Fibroblast of skin of right biceps (primary cell): ENCODE measurements at regions not wholly inside any gene's neighbourhood (a gene's known extent, or its start where the extent isn't known, plus 50 kb on each side); places are given as distances from the start of the nearest gene placed in this dataset.
"Not testable (repeated sequence)": the region's sequence is repeated elsewhere in the genome, so short reads cannot be mapped to it uniquely, and the experiment has no call there.

Source experiments
- DNase-seq: peaks from one replicate; pipeline ENCODE4 v3.0.0-alpha.2; 2013

- DNase-seq, result peak; percentile 44
Measured at GRCh38 chr12:74689071-74689655, 151.5 kb downstream of the ATXN7L3B start.

GRCh38 chr12:74689929-74690328 is 152.3 kb downstream of the ATXN7L3B start:
- no peak for DNase-seq

- DNase-seq, result no peak
Measured at GRCh38 chr12:74719447-74719846, 181.8 kb downstream of the ATXN7L3B start.

- peak; percentile 6 for DNase-seq
Measured at GRCh38 chr12:74722709-74723108, 185.1 kb downstream of the ATXN7L3B start.

- peak; percentile 67 for DNase-seq
Measured at GRCh38 chr12:74725154-74725553, 187.5 kb downstream of the ATXN7L3B start.

- DNase-seq, result no peak
Measured at GRCh38 chr12:74728006-74728405, 190.4 kb downstream of the ATXN7L3B start.

GRCh38 chr12:74732164-74732784 is 194.6 kb downstream of the ATXN7L3B start:
- no peak for DNase-seq

- no peak for DNase-seq
Measured at GRCh38 chr12:74732826-74733225, 195.2 kb downstream of the ATXN7L3B start.

GRCh38 chr12:74741112-74741511 is 203.5 kb downstream of the ATXN7L3B start:
- no peak for DNase-seq

- DNase-seq, result peak; percentile 10
Measured at GRCh38 chr12:74747305-74747704, 209.7 kb downstream of the ATXN7L3B start.

- DNase-seq, result no peak
Measured at GRCh38 chr12:74751441-74751840, 213.8 kb downstream of the ATXN7L3B start.

GRCh38 chr12:74752215-74752614 is 214.6 kb downstream of the ATXN7L3B start:
- no peak for DNase-seq

GRCh38 chr12:74770552-74770951 is 232.9 kb downstream of the ATXN7L3B start:
- no peak for DNase-seq

GRCh38 chr12:74775276-74775675 is 237.6 kb downstream of the ATXN7L3B start:
- no peak for DNase-seq

GRCh38 chr12:74776378-74776777 is 238.7 kb downstream of the ATXN7L3B start:
- DNase-seq, result no peak

GRCh38 chr12:74780182-74780849 is 242.7 kb downstream of the ATXN7L3B start:
- DNase-seq, result peak; percentile 81

- not testable (repeated sequence) for DNase-seq
Measured at GRCh38 chr12:74780850-74781241, 243.2 kb downstream of the ATXN7L3B start.

GRCh38 chr12:74781991-74782485 is 244.4 kb downstream of the ATXN7L3B start:
- no peak for DNase-seq

GRCh38 chr12:74790931-74791330 is 253.3 kb downstream of the ATXN7L3B start:
- no peak for DNase-seq

- DNase-seq, result no peak
Measured at GRCh38 chr12:74791365-74791764, 253.7 kb downstream of the ATXN7L3B start.

- no peak for DNase-seq
Measured at GRCh38 chr12:74794522-74794921, 256.9 kb downstream of the ATXN7L3B start.

GRCh38 chr12:74801625-74802024 is 264.0 kb downstream of the ATXN7L3B start:
- no peak for DNase-seq

- DNase-seq, result no peak
Measured at GRCh38 chr12:74816398-74817175, 279.0 kb downstream of the ATXN7L3B start.
